GM19452 (cell line): ENCODE measurements at regions not wholly inside any gene's neighbourhood (a gene's known extent, or its start where the extent isn't known, plus 50 kb on each side); places are given as distances from the start of the nearest gene placed in this dataset.

ENCODE experiments used
- ATAC-seq: cut with Tn5 transposase; IDR thresholded peaks from one replicate; pipeline ENCODE4 v1.9.1; 2021; ENCODE audit not compliant: unreplicated experiment

DNA sequence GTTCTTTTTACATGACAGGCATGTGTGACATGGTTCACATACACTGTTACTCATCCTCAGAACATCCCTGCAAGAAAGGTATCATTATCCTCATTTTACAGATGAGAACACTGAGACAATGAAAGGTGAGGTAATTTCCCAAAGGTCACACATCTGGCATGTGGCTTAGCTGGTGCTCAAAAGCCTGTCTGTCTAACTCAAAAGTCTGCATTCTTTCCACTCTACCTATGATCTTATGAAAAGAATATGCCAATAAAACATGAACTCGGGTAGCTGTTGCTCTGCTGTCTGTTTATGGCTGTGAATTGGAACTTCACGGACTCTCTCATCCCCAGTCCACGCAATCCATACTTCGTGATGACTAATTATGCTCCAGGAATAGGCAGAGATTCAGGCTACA is 79.0 kb upstream of the ODAD2 start:
- no peak for ATAC-seq

DNA sequence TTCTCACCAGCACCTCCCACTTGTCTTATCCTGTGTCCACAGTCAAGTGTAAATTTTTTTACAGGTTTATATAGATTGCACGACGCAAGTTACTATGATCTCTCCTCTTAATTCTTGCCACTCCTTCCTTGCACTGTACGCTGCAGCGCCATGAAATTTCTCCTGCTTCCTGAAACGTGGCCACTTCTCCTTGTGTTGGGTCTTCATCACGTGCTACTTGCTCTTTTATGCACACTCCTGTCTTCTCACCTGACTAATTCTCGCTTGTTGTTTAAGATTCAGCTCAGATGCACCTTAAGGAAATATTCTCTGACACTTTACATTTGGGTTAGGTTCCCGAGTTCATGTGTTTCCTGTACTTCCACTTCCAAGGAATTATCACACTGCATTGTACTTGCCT is 76.5 kb upstream of the ODAD2 start:
- no peak for ATAC-seq

DNA sequence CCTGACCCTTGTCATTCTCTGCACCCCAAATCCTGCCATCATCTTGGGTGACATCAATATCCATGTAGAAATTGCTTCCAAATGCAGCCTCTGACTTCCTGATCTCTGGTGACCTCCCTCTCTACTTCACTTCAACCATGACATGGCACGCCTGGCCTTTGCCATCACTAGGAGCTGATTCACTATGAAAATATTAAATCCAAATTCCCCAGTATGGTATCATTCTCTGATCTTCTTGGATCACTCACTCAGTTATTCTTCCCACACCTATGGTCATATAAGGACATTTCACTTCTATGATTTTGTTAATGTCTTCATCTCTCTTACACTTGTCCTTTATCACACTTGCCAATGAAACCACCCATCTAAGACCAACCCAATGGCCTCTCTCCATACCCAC is 73.7 kb upstream of the ODAD2 start:
- ATAC-seq, result no peak

DNA sequence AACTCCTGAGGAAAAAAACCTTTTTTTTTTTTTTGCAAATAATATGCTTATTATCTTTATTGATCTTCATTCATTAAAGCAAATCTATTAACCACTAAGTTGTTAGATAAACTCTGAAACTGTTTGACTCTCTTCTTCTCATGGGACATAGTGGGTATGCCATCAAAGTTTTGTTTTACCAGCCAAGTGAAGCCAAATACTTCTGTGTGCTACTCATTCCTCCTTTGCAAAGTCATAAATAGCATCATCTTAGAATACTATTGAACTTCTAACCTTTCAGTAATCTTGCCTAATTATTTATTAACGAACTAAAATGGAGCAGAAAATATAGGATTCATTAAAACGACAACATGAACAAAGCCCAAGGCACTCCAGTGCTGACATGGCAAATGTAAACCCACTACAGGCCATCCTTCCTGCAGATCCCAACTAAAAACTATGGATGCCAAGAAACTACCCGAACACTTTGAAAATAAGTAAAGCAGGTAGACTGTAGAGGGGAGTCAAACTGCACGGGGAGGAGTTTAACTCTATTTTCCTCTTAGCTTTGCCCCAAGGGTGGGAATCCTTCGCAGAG is 61.2 kb upstream of the ODAD2 start:
- no peak for ATAC-seq

DNA sequence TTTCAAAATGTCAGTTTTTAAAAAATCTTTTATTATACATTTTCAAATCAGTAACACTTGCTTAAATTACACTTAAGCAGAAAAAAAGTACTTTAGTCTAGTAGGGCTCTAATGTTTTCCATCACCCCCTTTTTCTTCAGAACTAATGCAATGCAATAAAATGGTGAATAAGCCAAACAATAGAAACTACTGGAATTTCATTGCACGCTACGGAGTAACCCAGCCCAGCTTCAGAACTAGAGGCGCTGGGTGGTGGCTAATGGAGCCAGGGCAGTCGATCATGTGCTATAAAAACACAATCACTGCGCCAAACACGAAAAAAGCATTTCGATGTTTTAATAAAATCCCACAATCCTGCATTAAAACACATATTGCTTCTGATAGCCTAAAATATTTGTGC is 59.9 kb upstream of the ODAD2 start:
- ATAC-seq, result no peak

DNA sequence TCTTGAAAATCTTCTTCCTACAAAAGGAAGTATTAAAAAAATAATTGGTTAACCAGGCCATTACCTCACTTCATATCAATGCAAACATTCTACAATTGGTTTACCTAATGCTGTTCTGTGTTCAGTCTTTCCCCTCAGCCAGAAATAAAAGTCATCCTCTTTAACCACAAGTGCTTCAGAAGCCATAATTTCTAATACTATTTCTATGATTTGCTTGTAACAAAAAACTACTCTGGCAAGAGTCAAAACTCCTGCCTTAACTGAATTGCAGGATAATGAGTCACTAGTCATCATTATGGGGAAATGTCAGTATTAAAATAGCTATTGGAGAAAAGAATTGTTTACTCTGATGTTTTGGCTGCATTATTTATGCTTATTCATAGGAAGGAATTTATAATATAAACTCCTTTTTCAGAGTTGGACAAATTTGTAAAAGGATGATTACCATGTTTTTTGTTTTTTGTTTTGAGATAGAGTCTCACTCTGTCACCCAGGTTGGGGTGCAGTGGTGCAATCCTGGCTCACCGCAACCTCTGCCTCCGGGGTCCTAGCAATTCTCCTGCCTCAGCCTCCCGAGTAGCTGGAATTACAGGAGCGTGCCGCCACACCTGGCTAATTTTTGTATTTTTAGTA is 55.5 kb upstream of the ODAD2 start:
- ATAC-seq, result no peak

DNA sequence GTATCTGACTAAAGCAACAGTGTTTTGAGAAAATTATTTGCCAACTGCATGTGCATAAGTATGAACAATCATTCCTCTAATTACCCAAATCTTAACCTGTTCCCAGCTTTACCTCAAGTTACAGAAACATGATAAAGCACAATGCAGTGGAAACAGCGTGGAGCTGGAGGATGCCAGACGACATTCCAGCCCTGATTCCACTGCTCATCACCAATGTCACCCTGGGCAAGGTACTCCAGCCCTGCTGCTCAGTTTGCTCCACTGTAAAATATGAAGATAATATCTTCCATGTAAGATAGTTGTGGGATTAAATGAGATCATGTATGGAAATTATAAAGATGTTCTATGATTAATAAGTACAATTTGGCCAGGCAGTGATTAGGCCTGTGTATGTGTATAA is 50.4 kb upstream of the ODAD2 start:
- ATAC-seq, result no peak
